Activated T-cell treated with anti-CD3 and anti-CD28 coated beads, Interleukin-2, amount 50 U/mL, for 24 hours (primary cell): ENCODE measurements at regions not wholly inside any gene's neighbourhood (a gene's known extent, or its start where the extent isn't known, plus 50 kb on each side); places are given as distances from the start of the nearest gene placed in this dataset.
"Not testable (repeated sequence)": the region's sequence is repeated elsewhere in the genome, so short reads cannot be mapped to it uniquely, and the experiment has no call there.

Source experiments
- DNase-seq: peaks from one replicate; pipeline ENCODE4 v3.0.0-alpha.2; 2020
- H3K27ac Mint-ChIP-seq: 2 replicates; pipeline ENCODE4 v1.8.0; 2020; ENCODE audit warnings: mild to moderate bottlenecking, mixed read lengths
- H3K27me3 Mint-ChIP-seq: 2 replicates; pipeline ENCODE4 v1.8.0; 2020; ENCODE audit warnings: mixed read lengths
- H3K36me3 Mint-ChIP-seq: 2 replicates; pipeline ENCODE4 v1.8.0; 2020; ENCODE audit warnings: low read depth, mixed read lengths
- H3K4me1 Mint-ChIP-seq: 2 replicates; pipeline ENCODE4 v1.8.0; 2020; ENCODE audit warnings: low read depth, mixed read lengths
- H3K4me3 Mint-ChIP-seq: 2 replicates; pipeline ENCODE4 v1.8.0; 2020; ENCODE audit warnings: mild to moderate bottlenecking, moderate library complexity, mixed read lengths
- H3K9me3 Mint-ChIP-seq: 2 replicates; pipeline ENCODE4 v1.8.0; 2020; ENCODE audit warnings: mixed read lengths

GRCh38 chr14:65174783-65175182, 72.5 kb upstream of the MAX start:
- Mint-ChIP-seq H3K27me3 (peaks cover 17% of the 10 kb centered on the region), H3K4me1 (peaks cover 16% of the 10 kb centered on the region), H3K9me3 (no peaks in the 10 kb centered on the region)

GRCh38 chr14:65177551-65177950, 75.2 kb upstream of the MAX start:
- H3K27me3 Mint-ChIP-seq, result no peaks in the 10 kb centered on the region
- H3K27ac Mint-ChIP-seq, result no peak overlapping the region
- no peaks in the 10 kb centered on the region for H3K36me3 Mint-ChIP-seq
- no peak overlapping the region for H3K4me3 Mint-ChIP-seq
- H3K4me1 Mint-ChIP-seq, result peaks cover 18% of the 10 kb centered on the region
- no peak for DNase-seq
- H3K9me3 Mint-ChIP-seq, result peaks cover 11% of the 10 kb centered on the region

More at GRCh38 chr14:65174783-65175182, 72.5 kb upstream of the MAX start:
- no peaks in the 10 kb centered on the region for H3K36me3 Mint-ChIP-seq
- no peak overlapping the region for H3K4me3 Mint-ChIP-seq
- no peak for DNase-seq
- no peak overlapping the region for H3K27ac Mint-ChIP-seq

GRCh38 chr14:65179231-65179630, 76.9 kb upstream of the MAX start:
- H3K9me3 Mint-ChIP-seq, result peaks cover 18% of the 10 kb centered on the region
- DNase-seq, H3K36me3 Mint-ChIP-seq, H3K4me3 Mint-ChIP-seq, H3K27me3 Mint-ChIP-seq, H3K27ac Mint-ChIP-seq: not testable (repeated sequence)
- peaks cover 18% of the 10 kb centered on the region for H3K4me1 Mint-ChIP-seq

- Mint-ChIP-seq H3K36me3 (no peaks in the 10 kb centered on the region), H3K9me3 (peaks cover 18% of the 10 kb centered on the region), H3K4me3 (no peak overlapping the region), H3K27me3 (peaks cover 2% of the 10 kb centered on the region), H3K4me1 (peaks cover 18% of the 10 kb centered on the region), H3K27ac (peak overlapping the region; percentile 84)
- DNase-seq, result no peak
These were observed 77.8 kb upstream of the MAX start for GRCh38 chr14:65179918-65180724.

GRCh38 chr14:65180725-65181025, 78.4 kb upstream of the MAX start:
- Mint-ChIP-seq H3K36me3 (no peaks in the 10 kb centered on the region), H3K4me1 (peaks cover 18% of the 10 kb centered on the region), H3K4me3 (no peak overlapping the region), H3K27ac (peak overlapping the region; percentile 84), H3K9me3 (peaks cover 18% of the 10 kb centered on the region), H3K27me3 (peaks cover 2% of the 10 kb centered on the region)
- no peak for DNase-seq

GRCh38 chr14:65184032-65184764, 81.9 kb upstream of the MAX start:
- H3K27me3 Mint-ChIP-seq, result peaks cover 4% of the 10 kb centered on the region
- no peaks in the 10 kb centered on the region for H3K36me3 Mint-ChIP-seq
- H3K4me1 Mint-ChIP-seq, result peaks cover 18% of the 10 kb centered on the region
- H3K27ac Mint-ChIP-seq, result no peak overlapping the region
- H3K4me3 Mint-ChIP-seq, result no peak overlapping the region
- peaks cover 18% of the 10 kb centered on the region for H3K9me3 Mint-ChIP-seq
- no peak for DNase-seq

GRCh38 chr14:65185829-65186228, 83.5 kb upstream of the MAX start:
- Mint-ChIP-seq H3K9me3 (peaks cover 18% of the 10 kb centered on the region), H3K4me3 (no peak overlapping the region), H3K27me3 (peaks cover 4% of the 10 kb centered on the region), H3K4me1 (peaks cover 2% of the 10 kb centered on the region), H3K36me3 (no peaks in the 10 kb centered on the region), H3K27ac (no peak overlapping the region)
- no peak for DNase-seq

- H3K27me3 Mint-ChIP-seq, result peaks cover 4% of the 10 kb centered on the region
- H3K9me3 Mint-ChIP-seq, result peaks cover 12% of the 10 kb centered on the region
- no peak overlapping the region for H3K4me3 Mint-ChIP-seq
- H3K36me3 Mint-ChIP-seq, result no peaks in the 10 kb centered on the region
- H3K4me1 Mint-ChIP-seq, result no peaks in the 10 kb centered on the region
- H3K27ac Mint-ChIP-seq, result no peak overlapping the region
- no peak for DNase-seq
These were observed 84.6 kb upstream of the MAX start for GRCh38 chr14:65186951-65187350.

- Mint-ChIP-seq H3K4me1 (no peaks in the 10 kb centered on the region), H3K4me3 (no peak overlapping the region), H3K27me3 (peaks cover 4% of the 10 kb centered on the region), H3K27ac (no peak overlapping the region), H3K9me3 (peaks cover 6% of the 10 kb centered on the region), H3K36me3 (no peaks in the 10 kb centered on the region)
- no peak for DNase-seq
These were observed 85.2 kb upstream of the MAX start for GRCh38 chr14:65187421-65188049.

- H3K27me3 Mint-ChIP-seq, result peaks cover 2% of the 10 kb centered on the region
- no peaks in the 10 kb centered on the region for H3K9me3 Mint-ChIP-seq
- no peak for DNase-seq
- H3K27ac Mint-ChIP-seq, result no peak overlapping the region
- no peak overlapping the region for H3K4me3 Mint-ChIP-seq
- peaks cover 4% of the 10 kb centered on the region for H3K4me1 Mint-ChIP-seq
- H3K36me3 Mint-ChIP-seq, result no peaks in the 10 kb centered on the region
These were observed 88.0 kb upstream of the MAX start for GRCh38 chr14:65190312-65190711.

GRCh38 chr14:65191716-65192115, 89.4 kb upstream of the MAX start:
- no peak overlapping the region for H3K27ac Mint-ChIP-seq
- DNase-seq, result no peak
- no peak overlapping the region for H3K4me3 Mint-ChIP-seq
- H3K4me1 Mint-ChIP-seq, result peaks cover 9% of the 10 kb centered on the region
- no peaks in the 10 kb centered on the region for H3K9me3 Mint-ChIP-seq
- H3K27me3 Mint-ChIP-seq, result peaks cover under 1% of the 10 kb centered on the region
- no peaks in the 10 kb centered on the region for H3K36me3 Mint-ChIP-seq

GRCh38 chr14:65192686-65193085, 90.4 kb upstream of the MAX start:
- no peak overlapping the region for H3K4me3 Mint-ChIP-seq
- H3K27ac Mint-ChIP-seq, result no peak overlapping the region
- H3K4me1 Mint-ChIP-seq, result peaks cover 9% of the 10 kb centered on the region

GRCh38 chr14:65193916-65194590, 91.7 kb upstream of the MAX start:
- Mint-ChIP-seq H3K36me3 (no peaks in the 10 kb centered on the region), H3K27me3 (no peaks in the 10 kb centered on the region), H3K27ac (no peak overlapping the region), H3K9me3 (no peaks in the 10 kb centered on the region), H3K4me3 (no peak overlapping the region), H3K4me1 (peaks cover 9% of the 10 kb centered on the region)
- DNase-seq, result no peak

More at GRCh38 chr14:65192686-65193085, 90.4 kb upstream of the MAX start:
- Mint-ChIP-seq H3K9me3 (no peaks in the 10 kb centered on the region), H3K27me3 (no peaks in the 10 kb centered on the region), H3K36me3 (no peaks in the 10 kb centered on the region)
- no peak for DNase-seq

GRCh38 chr14:65195042-65195719, 92.9 kb upstream of the MAX start:
- no peaks in the 10 kb centered on the region for H3K27me3 Mint-ChIP-seq
- H3K27ac Mint-ChIP-seq, result no peak overlapping the region
- H3K36me3 Mint-ChIP-seq, result no peaks in the 10 kb centered on the region
- DNase-seq, result no peak
- no peak overlapping the region for H3K4me3 Mint-ChIP-seq
- H3K4me1 Mint-ChIP-seq, result peaks cover 9% of the 10 kb centered on the region
- no peaks in the 10 kb centered on the region for H3K9me3 Mint-ChIP-seq
